HG03103 (cell line): ENCODE measurements at regions not wholly inside any gene's neighbourhood (a gene's known extent, or its start where the extent isn't known, plus 50 kb on each side); places are given as distances from the start of the nearest gene placed in this dataset.

Source experiments
- ATAC-seq: cut with Tn5 transposase; IDR thresholded peaks from one replicate; pipeline ENCODE4 v1.9.1; 2021; ENCODE audit warnings: low read depth; ENCODE audit not compliant: unreplicated experiment

DNA sequence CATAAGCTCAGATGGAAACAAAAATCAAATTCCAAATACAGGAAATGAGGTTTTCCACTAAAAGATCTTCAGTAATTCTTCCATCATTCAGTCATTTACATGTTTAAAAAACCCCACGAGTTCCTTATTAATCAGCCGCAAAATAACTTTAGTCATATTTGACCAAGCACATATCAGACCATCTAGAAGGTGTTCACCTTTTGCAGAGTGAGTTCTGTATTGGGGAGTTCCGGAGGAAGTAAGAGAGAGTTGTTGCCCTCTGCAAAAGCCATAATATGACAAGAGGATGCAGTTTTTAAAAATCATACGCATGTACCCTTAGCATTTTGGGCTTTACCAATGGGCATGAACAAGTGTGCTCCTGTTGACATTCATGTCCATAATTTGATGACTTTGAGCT is 61.6 kb downstream of the CCR1 start:
- no peak for ATAC-seq

DNA sequence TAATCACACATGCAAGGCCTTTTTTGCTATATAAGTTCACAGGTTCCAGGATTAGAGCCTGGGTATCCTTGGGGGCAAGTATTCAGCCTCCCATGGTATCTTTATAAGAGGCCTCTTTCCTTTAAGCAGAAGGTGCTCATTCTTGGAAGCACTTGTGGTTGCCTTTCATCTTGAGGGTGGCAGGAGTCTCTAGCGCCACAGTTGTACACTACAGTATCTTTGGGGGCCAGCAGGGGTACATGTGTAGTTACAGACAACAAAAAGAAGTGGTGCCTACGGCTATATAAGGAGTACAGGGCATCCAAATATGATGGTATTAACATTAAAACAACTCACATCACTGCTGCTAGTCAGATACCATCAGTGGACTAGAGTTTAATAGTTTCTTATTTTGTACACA is 62.1 kb downstream of the CCR1 start:
- no peak for ATAC-seq

DNA sequence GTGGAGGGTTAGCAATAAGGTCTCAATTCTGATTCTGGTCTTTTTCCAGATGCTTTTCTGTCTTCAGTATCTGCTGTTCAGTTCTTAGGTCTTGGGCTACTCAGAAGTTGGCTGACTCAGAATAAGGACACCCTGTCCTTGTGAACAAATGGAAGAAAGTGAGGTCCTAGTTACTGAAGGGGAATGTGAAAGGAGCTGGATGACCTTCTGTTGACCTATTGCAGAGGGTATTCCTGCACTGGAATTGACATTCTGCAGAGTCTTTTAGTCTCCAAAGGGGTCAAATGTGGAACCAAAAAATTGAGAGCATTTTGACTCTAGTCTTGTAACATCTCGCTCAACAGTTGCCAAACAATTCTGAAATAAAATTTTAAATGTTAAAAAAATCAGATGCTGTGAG is 63.0 kb downstream of the CCR1 start:
- ATAC-seq, result no peak

DNA sequence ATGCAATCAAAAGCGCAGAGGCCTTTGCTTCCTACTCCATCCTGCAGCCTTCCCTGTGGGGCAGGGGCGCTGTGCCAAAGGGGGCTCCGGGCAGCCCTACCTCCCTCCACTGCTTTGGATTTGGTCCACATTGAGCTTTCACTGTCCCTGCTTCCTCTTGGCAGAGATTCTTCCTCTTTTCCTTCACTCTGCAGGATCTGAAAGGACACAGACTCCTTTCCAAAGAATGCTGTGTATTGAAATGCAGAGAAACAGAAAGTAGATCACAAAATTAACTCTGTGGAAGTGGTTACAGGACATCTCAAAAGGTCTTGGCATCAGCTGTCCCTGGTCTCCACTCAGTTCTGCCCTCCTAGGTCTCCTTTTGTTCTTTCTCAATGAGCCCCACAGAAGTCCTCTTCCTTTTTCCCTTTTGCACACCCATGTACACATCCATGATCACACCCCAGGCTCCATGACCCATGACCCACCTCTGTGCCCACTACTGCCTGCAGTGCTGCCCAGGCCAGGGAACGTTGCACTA is 64.1 kb downstream of the CCR1 start:
- no peak for ATAC-seq

DNA sequence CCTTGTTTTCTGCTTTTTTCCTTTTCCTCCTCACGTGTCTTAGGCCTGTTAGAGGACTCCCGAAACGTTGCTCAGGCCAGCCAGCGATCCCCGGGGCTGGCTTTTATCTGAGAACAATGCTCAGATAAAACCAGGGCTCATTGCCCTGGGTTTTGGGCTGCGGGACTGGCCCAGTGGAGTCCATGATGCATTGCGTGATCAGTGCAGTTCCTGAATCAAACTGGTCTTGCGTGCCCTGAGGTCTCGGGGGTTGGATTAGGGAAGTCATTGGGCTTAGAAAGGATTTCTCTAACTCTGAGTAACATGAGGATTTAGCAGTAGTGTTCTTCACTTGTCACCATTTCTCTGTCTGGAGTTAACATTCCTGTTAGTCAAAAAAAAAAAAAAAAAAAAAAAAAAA is 66.3 kb downstream of the CCR1 start:
- ATAC-seq, result no peak

DNA sequence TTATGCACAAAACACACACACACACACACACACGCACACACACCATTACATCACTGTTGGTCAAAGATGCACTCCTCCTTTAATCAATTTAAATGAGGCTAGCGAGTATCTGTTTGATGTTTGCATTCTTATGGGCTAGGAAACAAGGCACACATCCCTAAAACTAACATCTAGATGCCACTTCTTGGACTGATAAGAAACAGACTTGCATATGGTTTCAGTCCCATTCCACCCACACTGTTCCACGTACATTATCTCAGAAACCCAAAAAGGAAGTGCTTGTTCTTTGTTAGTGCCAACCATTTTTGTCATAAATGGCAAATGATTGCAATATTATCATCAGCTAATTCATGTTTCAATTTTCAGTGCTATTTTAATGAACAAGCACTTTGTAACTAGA is 69.5 kb downstream of the CCR1 start:
- no peak for ATAC-seq

DNA sequence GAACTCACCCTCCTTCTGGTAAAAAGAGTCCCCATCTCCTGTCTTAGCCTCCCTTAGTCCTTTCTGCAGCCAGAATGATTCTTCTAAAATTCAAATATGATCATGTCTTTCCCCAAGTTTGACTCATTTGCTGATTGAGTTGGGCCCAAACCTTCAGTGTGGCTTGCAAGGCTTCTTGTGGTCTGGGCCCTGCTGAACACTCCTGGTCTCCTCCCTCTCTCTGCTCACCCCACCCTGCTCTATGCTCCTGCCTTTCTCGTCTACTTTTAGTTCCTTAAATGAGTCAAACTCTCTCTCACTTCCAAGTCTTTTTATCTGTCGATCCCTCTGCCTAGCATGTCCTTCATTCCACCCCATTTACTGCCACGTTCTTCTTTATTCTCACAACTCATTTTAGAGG is 72.6 kb downstream of the CCR1 start:
- ATAC-seq, result no peak

DNA sequence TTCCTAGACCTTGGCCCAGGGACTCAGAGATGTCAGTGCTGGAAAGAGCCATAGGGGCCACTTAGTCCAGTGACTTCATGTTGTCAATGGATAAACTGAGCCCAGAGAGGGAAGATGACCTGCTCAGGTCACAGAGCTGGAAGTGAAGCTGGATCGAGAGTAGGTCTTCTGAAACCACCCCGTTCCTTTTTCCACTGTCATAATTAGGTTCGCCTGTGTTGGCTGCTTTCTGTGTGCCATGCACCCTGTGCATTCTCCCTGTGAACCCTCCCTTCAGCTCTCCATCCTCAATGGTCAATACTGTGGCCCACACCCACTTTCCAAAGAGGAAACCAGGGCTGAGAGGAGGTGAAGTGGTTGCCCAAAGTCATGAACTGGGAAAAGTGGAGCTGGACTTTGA is 74.8 kb downstream of the CCR1 start:
- ATAC-seq, result no peak

DNA sequence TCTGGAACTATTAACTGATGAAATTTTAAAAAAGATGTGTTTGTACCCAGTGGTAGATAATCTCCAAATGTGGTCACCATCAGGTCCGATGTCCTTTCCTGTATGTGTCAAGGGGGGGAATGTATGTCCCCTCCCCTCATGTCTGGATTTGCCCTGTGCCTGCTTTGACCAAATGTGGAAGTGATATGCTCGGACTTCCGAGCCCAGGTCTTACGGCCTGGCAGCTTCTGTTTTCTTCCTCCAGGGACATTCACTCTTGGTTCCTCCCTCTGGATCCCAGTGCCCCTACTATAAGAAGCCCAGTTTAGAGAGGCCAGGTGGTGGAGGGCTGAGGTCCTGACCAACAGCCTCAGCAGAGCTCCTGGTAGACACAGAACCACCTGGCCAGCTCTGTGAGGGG is 75.5 kb downstream of the CCR1 start:
- no peak for ATAC-seq

DNA sequence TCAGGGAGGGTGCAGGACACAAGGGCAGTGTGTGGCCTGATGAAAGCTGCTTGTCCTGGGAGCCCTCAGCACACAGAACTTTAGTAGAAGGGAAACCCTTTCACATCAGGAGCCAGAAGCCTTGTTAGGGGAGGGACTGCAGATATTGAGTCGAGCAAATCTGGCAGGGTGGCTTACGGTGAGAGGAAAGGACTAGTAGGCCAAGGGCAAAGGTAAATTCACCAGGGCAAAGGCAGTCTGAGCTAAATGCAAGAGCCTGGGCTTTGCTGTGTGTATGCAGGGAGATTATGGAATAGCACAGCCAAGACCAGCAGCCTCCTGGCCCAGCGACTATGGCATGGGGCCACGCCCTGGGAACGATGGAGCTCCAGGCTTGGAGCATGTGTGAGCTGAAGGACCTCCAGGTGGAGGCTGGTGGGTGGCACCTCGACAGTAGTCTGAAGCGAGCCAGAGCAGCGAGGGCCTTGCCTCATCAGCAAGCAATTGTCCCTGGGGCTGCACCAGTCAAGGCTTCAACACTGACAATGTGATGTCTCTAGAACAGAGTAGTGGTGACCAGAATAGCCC is 76.1 kb downstream of the CCR1 start:
- no peak for ATAC-seq

DNA sequence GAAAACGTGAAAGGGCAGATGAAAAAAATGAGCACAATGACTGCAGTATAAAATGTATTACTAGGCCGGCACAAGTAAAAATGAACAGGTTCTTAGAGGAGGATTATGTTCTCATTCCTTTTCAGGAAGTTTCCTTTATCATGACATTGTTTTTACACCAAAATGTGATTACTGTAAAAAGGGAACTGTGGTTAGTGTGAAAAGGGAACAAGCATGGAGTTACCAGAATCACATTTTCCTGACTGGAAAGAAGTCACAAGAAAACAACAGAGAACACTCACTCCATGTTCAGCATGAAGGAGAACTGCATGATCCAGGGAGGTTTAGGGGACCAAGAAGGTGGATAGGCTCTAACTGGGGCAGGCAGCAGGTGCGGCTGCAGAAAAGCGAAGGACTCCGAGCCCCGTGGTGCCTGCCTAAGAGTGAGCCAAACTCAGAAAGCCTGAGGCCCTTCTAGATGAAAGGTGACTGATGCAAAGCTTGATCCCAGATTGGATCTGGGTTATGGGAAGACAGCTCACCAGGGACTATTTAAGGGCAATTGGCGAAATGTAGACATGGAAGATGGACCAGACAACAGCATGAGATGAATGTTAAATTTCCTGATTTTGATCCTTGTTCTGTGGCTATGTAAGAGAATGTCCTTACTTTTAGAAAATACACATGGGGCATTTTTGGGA is 77.3 kb downstream of the CCR1 start:
- ATAC-seq, result no peak

DNA sequence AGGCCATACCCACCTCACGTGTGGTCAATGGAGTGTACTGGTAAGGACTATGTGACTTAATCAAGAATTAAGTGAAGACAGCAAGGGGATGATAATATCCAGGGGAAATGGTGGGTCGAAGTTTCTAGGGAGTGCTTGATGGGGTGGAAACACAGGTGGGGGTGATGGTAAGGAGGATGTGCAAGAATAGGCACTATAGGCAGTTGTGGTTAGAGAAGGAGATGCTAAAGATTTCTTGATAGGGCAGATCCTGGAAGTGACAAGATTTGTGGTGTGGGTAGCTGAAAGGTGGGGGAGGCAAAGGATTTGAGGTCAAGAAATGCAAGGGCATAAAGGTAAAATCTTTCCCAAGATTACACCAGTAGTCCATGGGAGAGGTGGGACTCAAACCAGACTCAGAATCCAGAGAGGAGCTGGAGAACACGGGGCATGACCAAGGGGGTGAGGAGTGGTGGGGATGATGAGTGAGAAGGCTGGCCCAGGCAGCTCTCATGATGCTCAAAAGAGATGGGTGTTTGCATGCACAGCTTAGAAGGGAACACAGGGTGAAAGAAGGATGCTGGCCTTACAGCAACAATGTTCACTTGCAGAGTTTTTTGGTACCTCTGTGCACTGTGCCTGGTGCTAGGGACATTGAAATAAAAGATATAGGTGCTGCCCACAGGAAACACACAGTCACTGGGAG is 78.4 kb downstream of the CCR1 start:
- no peak for ATAC-seq

DNA sequence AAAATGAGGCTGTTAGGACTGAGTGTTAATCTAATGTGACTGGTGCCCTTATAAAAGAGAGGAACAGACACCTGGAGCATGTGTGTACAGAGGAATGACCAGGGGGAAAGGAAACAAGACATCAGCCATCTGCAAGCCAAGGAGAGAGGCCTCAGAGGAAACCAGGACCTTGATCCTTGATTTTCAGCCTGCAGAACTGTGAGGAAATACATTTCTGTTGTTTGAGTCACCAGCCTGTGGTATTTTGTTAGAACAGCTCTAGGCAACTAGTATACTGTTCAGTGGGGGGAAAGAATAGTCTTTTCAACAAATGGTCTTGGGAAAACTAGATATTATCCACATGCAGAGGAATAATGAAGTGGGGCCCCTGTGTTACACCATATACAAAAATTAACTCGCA is 80.6 kb downstream of the CCR1 start:
- no peak for ATAC-seq

DNA sequence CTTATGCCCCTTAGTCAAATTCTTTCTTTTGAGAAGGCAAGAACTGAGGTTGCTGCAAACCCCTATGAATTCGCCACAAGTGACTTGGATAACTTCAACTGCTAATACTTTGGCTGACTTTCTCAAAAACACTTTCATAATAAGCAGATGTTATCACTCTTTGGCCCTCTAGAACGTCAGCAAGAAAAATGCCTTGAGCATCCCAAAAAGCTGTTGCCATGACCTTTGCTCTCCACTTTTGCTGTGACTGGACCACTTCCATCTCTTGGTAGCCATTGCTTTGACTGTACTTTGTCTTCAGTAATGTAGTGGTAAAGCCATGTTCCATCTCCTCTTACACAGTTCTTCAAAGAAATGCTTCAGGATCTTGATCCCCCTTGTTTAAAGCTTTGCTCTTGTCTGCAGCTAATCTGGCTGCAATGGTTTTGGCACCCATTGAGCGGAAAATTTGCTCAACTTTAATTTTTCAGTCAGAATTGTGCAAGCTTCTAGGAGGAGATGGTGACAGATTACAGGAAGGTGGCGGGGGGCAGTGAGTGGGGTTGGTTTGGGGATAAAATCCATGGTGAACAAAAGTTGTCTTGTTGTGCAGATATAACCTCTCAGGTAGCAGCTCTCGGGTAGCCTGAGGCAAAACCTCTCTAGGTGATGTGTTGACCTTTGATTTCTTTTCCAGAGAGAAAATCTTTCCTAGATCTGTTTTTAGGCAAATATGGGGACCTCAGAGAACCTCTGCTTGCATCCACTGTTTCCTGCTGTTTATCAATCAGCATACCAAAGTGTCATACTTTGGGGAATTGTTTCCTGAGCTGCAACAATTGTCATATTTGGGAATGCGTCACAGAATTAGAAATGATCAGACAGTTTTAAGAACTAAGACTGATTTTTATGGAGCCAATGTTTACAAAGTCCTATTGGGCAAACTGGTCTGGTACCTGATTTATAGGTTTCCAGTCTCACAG is 83.6 kb downstream of the CCR1 start:
- no peak for ATAC-seq

DNA sequence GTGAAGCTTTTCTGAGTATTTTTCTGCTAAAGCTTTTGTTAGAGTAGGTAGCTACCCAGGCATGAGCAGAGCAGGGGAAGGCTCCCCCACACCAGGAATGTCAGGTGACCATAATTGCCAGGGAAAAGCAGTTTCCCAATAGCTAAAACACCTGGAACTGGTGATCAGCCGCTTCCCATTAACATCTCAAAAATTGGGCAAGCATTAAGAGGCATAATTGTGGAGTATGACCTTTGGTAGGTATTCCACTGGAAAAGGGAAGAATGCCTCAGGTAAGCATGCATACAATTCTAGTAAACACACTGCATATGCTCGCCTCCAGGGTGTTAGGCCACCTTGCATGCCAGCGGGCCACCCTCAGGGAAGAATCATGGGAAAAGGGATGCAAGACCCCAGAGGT is 84.5 kb downstream of the CCR1 start:
- no peak for ATAC-seq

DNA sequence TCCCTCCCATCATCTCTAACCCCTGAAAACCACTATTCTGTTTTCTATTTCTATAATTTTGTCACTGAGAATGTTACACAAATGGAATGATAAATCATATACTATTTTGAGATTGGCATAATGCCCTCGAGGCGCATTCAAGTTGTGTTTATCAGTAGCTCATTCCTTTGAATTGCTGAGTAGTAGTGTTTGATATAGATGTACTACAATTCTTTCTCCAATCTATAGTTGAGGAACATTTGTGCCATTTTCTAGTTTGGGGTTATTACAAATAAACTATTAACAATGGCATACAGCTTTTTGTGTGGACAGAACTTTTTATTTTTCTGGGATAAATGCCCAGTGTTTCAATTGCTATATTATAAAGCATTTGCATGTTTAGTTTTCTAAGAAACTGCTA is 86.0 kb downstream of the CCR1 start:
- no peak for ATAC-seq

DNA sequence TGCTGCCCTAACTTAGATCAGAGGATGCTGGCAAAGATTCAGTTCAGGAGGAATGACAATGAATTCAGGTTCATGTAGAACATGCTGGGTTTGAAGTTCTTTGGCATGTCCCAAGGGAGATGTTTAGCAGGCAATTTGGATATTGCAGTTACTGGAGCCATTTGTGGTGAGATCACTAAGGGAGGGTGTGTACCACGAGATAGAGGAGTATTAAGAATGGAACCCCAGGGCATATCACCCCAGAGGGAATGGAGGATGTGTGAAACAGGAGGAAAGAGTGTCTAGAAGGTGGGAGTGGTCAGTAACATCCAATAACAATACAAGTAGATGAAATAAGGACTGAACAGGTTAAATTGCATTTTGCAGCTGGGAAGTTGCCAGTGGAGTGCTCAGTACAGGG is 87.1 kb downstream of the CCR1 start:
- ATAC-seq, result no peak

DNA sequence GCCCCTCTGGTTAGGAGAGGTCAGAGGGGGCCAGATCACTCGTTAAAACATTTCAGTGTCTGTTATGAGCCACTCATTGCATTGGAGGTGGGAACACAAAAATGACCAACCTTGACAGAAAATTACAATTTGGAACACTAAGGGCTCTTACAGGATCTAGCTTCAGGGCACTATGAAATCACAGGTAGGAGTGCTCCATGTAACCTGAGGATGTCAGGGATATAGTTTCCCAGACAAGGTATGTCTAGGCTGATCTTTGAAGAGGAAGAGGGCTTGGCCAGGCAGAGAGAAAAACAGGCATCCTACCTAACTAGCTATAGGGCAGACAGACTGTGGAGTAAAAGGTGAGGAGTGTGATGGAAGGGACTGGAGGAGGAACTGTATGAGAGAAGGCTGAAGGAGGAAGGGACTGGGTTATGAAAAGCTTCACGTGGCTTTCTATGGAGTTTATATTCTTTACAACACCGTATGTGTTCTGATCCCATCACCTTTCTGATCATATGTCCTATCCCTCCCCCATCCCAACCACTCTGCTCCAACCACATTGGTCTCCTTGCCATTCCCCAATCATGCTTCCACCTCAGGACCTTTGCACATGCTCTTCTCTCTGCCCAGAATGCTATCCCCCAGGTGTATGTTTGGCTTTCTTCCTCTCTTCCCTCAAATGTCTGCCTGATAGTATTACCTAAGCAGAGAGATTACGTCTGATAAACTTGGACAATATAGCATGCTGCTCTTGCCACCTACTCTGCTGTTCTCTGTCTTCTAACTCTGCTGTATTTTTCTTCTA is 88.2 kb downstream of the CCR1 start:
- ATAC-seq, result no peak

DNA sequence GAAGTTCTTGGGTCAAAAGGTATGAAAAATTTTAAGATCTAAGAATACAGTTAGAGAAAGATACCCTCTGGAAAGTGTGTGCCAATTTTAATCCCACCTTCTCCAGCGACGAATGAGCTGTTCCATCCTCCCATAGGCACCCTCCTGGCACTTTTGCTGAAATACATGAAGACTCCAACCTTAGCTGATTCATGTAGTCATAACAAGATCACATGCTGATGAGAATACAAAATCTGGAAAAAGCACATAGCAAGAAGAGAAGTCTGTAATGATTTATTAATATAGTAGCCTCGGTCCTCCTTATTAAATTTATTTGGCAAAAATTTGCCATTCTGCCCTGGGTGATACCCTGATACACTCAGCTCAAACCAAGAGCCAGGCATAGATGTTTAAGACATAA is 88.9 kb downstream of the CCR1 start:
- ATAC-seq, result no peak

DNA sequence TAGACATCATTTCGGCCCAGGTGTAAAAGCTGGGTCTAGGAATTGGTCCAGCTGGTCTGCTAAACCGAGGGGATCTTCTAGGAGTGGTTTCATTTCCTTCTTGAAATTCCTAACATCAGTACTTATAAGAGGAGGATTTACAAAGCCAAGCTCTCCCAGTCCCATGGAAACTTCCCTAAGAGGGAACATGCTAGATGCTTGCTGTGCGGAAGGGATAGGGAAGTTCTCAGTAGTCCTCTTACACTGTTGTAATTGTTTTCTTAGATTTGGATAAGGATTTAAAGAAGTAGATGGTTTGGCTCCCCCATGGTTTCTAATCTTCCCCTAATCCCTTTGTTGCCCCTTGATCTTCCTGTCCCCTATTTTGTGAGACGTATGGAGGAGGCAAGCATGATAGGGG is 89.7 kb upstream of the XCR1 start:
- no peak for ATAC-seq
